Progenitor cell of endocrine pancreas (in vitro differentiated cells): ENCODE measurements at regions not wholly inside any gene's neighbourhood (a gene's known extent, or its start where the extent isn't known, plus 50 kb on each side); places are given as distances from the start of the nearest gene placed in this dataset.

Source experiments
- DNase-seq: peaks from one replicate; pipeline ENCODE4 v3.0.0; 2021; ENCODE audit warnings: low spot score; ENCODE audit not compliant: unreplicated experiment
- H3K27ac Mint-ChIP-seq: 2 replicates; pipeline ENCODE4 v1.8.0; 2021; ENCODE audit warnings: mild to moderate bottlenecking, moderate library complexity, mixed read lengths
- H3K27me3 Mint-ChIP-seq: 2 replicates; pipeline ENCODE4 v1.8.0; 2021; ENCODE audit warnings: mixed read lengths
- H3K36me3 Mint-ChIP-seq: 2 replicates; pipeline ENCODE4 v1.8.0; 2022; ENCODE audit warnings: mixed read lengths; ENCODE audit not compliant: insufficient read depth
- H3K4me1 Mint-ChIP-seq: 2 replicates; pipeline ENCODE4 v1.8.0; 2021; ENCODE audit warnings: low read depth, mixed read lengths
- H3K4me3 Mint-ChIP-seq: 2 replicates; pipeline ENCODE4 v1.8.0; 2021; ENCODE audit warnings: low read depth, mild to moderate bottlenecking, moderate library complexity, mixed read lengths
- H3K9me3 Mint-ChIP-seq: 2 replicates; pipeline ENCODE4 v1.8.0; 2021; ENCODE audit warnings: low read depth, mixed read lengths
- TF ChIP-seq, protein P1 (sequence below): fragments of 200-600 bp; sonication (generic); IDR thresholded peaks from one replicate; pipeline ENCODE4 v1.5.0; 2021; ENCODE audit warnings: antibody characterized with exemption, mild to moderate bottlenecking; ENCODE audit not compliant: unreplicated experiment

DNA sequence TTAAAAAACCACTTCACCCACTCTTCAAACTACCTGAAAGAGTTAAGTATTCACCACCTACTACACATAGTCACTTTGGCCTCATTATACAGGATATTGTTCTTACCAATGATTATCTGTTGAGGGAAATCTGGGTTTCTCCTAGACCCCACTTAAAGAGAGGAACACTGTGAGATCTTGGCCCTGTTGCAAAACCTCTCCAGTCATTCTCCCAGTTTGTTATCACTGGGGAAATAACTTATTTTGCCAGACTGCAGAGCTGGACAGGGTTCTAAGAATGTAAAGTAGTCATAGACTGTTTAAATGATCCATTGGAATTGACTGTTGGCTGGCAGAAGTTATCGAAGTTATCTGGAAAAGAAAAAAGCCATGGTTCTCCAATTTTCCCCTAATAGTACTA, 143.8 kb downstream of the HGF start:
- no peak for DNase-seq
- Mint-ChIP-seq H3K4me3 (no peak overlapping the region), H3K27ac (no peak overlapping the region), H3K27me3 (no peaks in the 10 kb centered on the region), H3K36me3 (no peaks in the 10 kb centered on the region), H3K9me3 (no peaks in the 10 kb centered on the region), H3K4me1 (peaks cover 5% of the 10 kb centered on the region)
- TF ChIP-seq, protein P1, sequence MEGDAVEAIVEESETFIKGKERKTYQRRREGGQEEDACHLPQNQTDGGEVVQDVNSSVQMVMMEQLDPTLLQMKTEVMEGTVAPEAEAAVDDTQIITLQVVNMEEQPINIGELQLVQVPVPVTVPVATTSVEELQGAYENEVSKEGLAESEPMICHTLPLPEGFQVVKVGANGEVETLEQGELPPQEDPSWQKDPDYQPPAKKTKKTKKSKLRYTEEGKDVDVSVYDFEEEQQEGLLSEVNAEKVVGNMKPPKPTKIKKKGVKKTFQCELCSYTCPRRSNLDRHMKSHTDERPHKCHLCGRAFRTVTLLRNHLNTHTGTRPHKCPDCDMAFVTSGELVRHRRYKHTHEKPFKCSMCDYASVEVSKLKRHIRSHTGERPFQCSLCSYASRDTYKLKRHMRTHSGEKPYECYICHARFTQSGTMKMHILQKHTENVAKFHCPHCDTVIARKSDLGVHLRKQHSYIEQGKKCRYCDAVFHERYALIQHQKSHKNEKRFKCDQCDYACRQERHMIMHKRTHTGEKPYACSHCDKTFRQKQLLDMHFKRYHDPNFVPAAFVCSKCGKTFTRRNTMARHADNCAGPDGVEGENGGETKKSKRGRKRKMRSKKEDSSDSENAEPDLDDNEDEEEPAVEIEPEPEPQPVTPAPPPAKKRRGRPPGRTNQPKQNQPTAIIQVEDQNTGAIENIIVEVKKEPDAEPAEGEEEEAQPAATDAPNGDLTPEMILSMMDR, result no peak

DNA sequence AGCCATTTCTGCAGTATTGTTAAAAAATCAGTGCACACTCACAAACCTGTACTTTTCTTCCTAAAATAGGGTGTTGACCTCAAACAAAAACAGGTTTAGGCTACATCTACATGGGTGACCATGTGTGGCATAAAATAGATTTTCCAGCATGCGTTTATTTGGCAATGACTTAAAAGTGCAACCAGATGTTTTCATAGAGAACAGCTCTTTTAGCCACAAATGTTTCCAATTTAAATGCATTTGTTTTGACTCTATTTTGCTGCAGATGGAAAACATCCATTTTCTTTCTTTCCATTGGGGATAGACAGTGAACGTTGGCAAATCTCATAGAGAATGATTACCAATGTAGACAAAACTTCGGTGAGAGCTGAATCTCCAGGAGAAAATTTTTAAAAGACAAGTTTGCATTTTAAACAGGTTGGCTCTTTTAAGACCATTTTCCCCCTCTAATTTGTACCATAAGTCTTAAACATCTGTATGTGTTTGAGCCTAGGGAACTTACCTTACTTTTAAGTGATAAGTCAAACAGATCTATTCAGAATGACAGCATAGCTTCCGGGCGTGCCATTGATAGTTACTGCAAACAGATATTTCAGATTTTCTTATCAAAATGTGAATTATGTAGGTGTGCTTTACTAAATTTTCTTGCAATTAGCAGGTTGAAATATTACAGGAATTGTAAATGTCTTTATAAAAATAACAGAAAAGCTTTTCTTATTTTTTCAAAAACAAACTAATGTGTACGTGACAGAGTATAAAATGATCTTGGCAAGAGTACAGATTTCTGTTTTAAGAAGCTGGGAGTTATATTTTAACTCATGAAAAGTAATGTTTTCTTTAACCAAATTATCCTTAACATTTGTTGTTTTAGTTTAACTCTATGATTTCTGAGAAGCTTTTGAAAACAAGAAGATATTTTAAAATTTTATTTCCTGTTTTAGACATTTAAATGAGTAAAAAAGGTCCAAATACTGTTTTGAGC, 144.9 kb downstream of the HGF start:
- Mint-ChIP-seq H3K27ac (no peak overlapping the region), H3K36me3 (no peaks in the 10 kb centered on the region), H3K27me3 (no peaks in the 10 kb centered on the region), H3K9me3 (no peaks in the 10 kb centered on the region), H3K4me1 (peaks cover 5% of the 10 kb centered on the region), H3K4me3 (no peak overlapping the region)
- DNase-seq, result no peak
- TF ChIP-seq, protein P1, result no peak

DNA sequence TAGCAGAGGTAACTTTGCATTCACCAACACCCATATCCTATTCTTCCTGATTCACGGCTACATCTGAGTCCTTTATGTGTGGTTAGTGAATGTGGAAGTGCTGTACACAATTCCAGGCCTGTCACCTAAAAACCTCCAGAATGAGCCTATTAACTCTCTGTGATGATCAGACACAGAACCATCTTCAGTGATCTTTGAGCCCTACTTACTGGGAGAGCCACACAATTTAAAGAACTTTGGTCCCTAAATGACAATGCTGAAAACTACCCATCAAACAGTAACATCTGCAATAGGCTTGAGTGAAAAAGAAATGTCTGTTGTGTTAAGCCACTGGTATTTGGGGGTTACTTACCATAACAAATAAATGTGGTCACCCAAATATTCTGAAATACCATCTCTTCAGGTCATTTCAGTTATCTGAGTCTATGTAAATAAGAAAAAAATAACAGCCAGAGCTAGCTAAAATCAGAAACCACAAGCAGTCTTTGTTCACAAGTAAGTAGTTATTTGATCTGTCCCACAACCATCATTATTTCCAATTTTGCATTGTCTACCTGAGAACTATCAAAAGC, 145.7 kb downstream of the HGF start:
- Mint-ChIP-seq H3K4me1 (peaks cover 5% of the 10 kb centered on the region), H3K27ac (no peak overlapping the region), H3K9me3 (no peaks in the 10 kb centered on the region), H3K27me3 (no peaks in the 10 kb centered on the region), H3K4me3 (no peak overlapping the region), H3K36me3 (no peaks in the 10 kb centered on the region)
- TF ChIP-seq, protein P1, result no peak
- no peak for DNase-seq

DNA sequence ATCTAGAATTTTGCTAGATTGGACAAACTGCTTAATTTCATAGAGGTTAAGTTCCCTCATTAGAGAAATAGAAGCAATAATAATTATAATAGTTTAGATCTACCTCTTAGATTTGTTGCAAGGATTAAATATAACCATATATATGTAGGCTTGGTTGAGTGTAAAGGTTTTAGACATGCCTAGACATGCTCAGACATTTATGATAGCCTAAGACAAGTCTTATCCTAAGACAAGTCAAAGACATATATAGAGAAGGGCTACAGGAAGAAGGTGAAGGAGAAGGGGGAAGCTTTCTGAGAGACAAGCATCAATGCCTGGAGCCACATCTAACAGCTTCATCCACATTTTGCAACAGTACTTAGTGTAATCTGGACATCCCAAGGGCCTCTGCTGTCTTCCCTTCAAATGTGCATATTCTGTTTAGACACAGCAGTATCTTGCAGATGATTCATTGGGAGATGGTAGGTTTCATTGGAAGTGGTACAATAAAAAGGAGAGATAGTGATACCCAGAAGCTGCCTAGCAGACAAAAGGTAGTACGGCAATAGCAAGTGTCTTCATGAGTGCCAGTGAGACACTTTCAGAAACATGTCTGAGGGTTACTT, 146.5 kb downstream of the HGF start:
- Mint-ChIP-seq H3K4me3 (no peak overlapping the region), H3K27ac (no peak overlapping the region), H3K27me3 (no peaks in the 10 kb centered on the region), H3K36me3 (no peaks in the 10 kb centered on the region), H3K9me3 (no peaks in the 10 kb centered on the region), H3K4me1 (peaks cover 5% of the 10 kb centered on the region)
- TF ChIP-seq, protein P1, result no peak
- DNase-seq, result no peak

DNA sequence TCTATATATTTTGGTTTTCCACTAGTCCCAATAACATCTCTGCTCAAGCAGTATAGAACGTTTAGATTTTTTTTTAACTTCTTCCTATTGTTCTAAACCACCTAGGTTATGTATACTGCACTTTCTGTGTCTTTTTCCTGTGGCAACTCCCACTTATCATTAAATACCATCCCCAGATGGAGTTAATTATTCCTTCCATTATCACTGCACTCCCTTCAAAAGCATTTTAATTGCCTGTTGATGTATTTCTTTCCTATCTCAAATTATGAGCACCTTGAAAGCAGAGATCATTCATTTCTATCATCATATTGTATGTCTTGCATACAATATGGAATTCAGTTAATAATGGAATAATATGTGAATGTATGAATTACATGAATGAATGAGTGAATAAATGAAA, 148.0 kb downstream of the HGF start:
- no peak for DNase-seq
- H3K36me3 Mint-ChIP-seq, result no peaks in the 10 kb centered on the region
- H3K27ac Mint-ChIP-seq, result no peak overlapping the region
- peaks cover 5% of the 10 kb centered on the region for H3K4me1 Mint-ChIP-seq
- H3K4me3 Mint-ChIP-seq, result no peak overlapping the region
- no peaks in the 10 kb centered on the region for H3K9me3 Mint-ChIP-seq
- TF ChIP-seq, protein P1, result no peak
- H3K27me3 Mint-ChIP-seq, result no peaks in the 10 kb centered on the region
